Glomerular visceral epithelial cell (primary cell): ENCODE measurements at regions not wholly inside any gene's neighbourhood (a gene's known extent, or its start where the extent isn't known, plus 50 kb on each side); places are given as distances from the start of the nearest gene placed in this dataset.

ENCODE experiments used
- DNase-seq: peaks from one replicate; pipeline ENCODE4 v3.0.0-alpha.2; 2016; ENCODE audit errors: extremely low spot score

DNA sequence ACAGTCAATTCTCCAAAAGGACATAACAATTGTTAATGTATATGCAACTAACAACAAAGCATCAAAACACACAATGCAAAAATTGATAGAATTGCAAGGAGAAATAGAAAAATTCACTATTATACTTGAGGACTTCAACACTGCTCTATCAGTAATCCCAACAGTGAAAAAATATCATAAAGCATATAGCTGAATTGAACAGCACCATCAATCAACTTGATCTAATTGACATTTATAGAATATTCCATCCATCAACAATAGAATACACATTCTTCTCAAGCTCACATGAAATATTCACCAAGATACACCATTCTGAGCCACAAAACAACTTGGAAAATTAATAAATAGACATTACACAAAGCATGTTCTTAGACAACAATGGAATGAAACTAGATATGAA lies 60.1 kb upstream of the ASXL3 start:
- no peak for DNase-seq

DNA sequence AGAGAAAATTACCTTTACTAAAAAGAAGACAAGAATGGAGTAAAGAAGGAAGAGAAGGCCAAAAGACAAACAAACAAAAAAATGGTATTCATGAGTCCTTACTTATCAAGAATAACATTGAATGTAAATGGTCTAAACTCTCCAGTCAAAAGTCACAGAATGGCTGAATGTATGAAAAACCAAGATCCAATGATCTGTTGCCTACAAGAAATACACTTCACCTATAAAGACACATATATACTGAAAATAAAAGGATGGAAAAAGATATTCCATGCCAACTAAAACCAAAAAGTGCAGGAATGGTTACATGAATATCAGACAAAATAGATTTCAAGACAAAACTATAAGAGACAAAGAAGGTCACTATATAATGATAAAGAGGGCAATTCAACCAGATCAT lies 65.0 kb upstream of the ASXL3 start:
- DNase-seq = no peak

DNA sequence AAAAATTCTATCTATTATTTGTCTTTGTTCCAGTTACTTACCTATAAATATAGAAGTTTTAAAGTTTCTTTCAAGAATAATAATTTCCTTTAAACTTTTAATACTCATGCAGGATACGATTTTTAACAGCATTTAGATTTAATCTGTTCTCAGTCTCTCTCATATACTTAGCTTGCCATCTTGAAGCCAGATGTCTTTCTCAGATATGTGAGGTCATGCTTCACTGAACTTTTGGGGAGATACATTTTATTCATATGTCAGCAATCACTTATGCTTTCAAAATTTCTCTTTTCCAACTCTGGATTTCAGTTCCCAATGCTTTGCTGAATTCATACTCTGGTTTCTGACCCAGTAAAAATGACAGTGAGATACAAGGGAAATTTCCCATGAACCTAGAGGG lies 66.5 kb upstream of the CCDC178 start:
- DNase-seq = no peak

DNA sequence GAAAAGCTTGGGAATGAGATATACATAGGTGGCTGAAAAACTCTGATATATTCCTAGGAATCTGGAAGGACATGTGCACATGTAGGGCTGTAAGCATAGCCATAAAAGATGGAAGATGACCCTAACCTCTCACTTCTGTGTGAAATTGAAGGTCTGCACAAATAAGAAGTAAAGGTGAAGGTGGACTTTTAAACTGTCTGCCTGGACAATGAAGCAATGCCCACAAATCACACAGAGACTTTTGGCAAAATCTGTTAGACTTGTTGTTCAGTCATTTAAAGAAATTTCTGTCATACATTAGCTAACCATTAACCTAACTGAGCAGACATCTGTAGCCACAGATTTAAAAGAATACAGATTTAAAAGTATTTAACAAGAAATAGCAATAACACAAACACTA lies 65.3 kb upstream of the CCDC178 start:
- DNase-seq = no peak

DNA sequence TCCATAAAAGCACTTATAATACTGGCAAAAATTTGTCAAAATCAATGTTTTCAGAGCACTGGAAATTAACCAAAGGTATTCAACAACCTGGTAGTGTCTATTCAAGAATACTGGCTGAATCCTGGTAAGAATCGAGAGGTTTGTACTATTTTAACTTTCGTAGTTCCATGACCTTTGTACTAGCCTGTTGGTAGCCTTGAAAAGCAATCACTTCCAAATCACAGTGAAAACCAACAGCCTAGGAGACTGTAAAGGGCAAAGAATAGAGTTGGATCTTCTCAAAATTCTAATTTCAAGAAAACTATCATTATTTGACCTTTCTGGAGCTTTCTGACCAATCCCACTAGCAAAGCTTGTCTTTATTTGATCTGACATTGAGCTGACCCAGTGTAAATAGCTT lies 64.8 kb upstream of the CCDC178 start:
- no peak for DNase-seq

DNA sequence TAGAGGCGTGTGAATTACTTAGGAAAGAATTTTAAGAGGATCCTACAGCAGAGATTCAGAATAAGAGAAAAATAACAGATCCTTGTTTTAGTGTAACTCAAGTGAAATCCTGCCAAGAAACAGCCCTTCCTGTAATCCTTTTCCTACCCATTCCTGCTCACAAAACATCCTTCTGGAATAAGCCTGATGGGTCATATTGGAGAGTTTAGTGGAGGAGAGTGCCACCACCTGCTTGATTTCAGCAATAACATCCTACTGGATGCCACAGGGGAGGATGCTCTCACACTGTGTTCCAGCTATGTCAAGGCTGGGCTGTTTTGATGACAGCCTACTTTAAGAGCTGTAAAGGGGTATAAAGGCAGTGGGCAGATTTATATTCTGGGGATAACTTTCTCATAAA lies 54.8 kb upstream of the CCDC178 start:
- DNase-seq = peak; percentile 4
